Ammon's horn (tissue), 1 donor: ENCODE measurements at regions not wholly inside any gene's neighbourhood (a gene's known extent, or its start where the extent isn't known, plus 50 kb on each side); places are given as distances from the start of the nearest gene placed in this dataset.

Source experiments
- DNase-seq: peaks from one replicate; pipeline ENCODE4 v3.0.0-alpha.2; 2016; ENCODE audit warnings: low spot score

DNA sequence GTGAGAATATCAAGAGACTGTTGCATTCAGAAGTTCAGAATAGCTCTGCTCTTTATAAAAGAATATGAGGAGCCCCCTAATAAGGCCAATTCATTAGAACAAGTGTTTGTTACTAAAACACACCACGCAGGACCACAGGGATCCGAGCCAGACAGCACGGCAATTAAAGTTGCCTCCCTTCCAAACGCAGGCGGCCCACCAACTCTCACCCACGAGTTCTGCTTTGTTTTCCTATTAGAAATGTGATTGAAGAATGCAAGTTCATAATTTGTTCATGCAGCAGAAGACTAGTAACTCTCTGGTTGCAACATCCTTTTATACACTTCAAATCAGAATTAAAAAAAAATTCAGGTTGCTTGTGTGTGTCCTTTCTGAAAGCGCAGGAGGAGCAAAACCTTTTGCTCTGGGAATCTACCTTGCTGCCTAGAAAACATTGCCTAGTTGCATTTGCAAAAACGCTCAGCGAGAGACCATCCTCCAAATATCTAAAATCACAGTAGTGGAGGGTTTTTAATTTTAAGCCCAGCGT lies 1044.1 kb upstream of the NR2F2 start:
- no peak for DNase-seq

- no peak for DNase-seq
Observed at GRCh38 chr15:95287720-95288103, 1042.8 kb upstream of the NR2F2 start.

GRCh38 chr15:95288626-95289025 lies 1041.9 kb upstream of the NR2F2 start:
- no peak for DNase-seq

GRCh38 chr15:95290176-95290974 lies 1040.1 kb upstream of the NR2F2 start:
- no peak for DNase-seq

- peak; percentile 35 for DNase-seq
Observed at GRCh38 chr15:95291898-95292472, 1038.5 kb upstream of the NR2F2 start.

DNA sequence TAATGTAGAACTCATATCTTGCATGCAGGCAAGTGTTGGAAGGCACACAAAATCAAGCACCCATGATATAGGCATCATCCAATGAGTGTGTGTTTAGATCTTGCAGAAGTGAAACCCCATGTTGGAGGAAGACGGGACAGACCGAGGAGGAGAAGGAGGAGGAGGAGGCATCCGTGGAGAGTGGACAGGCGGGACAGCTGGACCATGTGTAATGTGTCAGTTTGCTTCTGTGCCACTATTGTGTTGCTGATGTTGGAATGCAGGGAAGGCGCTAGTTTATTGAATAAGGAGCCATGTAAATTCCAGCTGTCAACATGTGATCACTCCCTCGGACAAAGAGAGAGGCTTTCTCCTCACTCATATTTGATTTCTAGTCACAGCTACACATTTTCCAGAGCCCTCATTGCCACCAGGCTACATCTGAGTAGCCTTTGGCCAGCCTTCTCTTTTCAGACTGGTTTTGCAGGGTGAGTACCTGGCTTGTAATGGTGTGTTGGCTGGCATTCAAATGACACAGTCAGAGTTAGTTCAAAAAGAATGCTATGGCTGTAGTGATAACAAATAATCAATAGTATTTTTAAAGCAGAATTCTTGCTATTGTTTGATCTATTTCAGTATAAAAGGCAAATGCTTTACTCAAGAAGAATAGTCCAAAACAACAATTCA lies 1037.6 kb upstream of the NR2F2 start:
- peak; percentile 21 for DNase-seq

DNA sequence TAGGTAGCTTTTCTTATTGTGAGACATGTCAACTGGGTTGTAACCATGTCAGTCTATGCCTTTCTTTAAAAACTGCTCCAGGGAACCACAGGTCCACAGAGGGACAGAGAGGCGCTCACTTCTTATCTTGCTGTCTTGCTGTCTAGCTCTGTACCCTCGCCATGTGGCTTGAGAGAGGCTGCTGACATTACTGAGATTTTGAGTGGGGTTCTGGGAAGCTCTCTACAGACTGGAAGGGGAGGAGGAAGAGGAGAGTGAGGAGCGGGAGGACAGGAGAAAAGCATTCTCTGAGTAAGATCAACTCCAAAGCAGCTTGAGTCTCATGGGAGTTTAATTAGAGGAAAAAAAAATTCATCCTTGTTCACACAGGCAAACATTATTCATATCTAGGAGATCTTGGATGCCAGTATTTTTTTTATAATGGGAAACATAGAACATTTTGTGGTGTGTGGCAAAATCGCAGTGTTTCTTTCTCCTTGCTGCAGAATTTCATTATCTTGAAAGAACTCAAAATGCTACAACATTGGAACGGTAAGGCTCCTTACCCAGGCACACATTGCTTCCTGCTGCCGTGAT lies 1037.0 kb upstream of the NR2F2 start:
- DNase-seq: no peak

DNA sequence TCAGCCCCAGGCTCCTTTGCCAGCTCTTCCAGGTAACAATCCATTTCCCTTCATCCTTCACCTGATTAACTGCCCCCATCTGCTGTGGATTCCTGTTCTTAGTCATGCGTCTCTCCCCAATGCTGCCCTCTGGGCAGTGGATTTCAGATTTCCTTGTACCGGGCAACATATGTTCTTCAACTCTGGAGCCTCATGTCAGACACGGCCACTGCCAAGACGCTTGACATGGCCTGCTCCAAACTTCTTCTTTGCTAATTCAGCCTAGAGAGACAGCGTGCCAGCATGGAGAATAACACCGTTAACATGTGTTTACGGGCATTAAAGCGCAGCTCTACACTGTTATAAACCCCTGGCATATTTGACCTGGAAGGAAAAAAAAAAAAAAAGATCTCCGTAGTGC lies 1035.1 kb upstream of the NR2F2 start:
- DNase-seq: no peak

DNA sequence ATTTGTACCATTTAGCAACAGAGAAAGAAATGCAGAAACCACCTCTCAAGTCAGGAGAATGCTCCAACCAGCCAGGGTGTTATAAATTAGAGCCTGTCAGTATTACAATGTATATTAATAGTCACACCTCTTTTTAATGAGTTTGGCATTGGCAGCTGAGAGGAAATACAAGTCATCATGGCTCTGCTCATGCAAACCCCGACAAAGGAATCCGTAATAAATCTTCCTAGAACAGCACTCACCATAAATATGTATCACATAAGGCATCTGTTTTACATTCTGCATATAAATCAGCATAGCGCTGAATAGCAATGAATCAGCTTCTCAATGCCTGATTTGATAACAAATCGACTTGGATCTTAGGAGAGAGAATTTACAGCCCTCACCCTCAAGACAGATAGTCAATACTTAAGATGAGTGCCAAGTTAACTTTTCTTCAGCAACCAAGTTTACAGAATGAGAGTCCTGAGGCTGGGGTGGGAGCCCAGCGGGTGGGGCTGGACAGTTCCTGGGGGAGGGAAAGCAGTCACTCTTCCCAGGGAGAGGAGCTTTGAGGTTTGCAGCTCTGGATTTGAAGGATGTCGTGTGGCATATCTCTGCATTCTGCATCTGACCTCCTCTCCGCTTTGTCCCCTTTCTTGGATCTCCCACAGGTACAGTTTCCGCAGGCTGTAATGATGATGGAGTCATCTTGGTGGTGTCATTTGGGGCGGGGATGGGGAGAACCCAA lies 1034.4 kb upstream of the NR2F2 start:
- no peak for DNase-seq

DNA sequence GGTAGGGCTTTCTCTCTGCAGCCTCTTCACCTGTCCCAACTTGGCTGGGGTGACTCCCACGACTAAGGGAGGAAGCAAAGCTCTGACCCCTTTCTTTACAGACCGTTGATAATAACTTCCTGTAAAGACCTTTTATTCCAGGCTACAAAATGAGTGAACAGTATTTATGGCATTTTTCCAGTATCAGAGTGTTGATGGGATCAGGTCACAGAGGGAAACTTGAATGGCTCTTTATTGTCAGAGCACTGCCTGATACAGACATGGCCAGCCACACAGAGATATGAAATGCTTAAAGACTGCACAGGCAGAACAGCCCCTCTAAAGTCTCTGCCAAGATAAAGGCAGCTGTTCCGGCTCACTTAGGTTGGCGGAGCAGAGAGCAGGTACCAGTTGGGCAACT lies 1033.9 kb upstream of the NR2F2 start:
- DNase-seq: no peak

GRCh38 chr15:95298729-95299128 lies 1031.8 kb upstream of the NR2F2 start:
- no peak for DNase-seq

GRCh38 chr15:95300958-95301357 lies 1029.5 kb upstream of the NR2F2 start:
- DNase-seq: no peak

DNA sequence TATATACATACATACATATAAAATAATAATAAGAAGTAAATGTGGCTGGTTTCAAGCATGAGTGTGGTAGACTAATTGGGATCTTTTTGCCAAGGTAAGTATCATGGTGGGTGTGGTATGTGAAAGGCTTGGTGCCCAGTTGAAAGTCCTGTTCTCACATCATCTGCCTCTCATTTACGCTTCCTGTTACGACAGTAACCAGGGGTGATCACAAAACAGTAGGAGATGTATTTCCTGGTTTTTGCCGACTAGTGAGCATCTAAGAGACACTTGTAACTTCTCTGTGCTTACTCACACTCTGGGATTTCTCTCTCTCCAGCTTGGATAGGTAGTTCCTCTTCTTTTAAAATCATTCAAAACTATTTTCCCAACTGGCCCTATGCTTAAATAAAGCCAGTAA lies 1028.3 kb upstream of the NR2F2 start:
- no peak for DNase-seq

DNA sequence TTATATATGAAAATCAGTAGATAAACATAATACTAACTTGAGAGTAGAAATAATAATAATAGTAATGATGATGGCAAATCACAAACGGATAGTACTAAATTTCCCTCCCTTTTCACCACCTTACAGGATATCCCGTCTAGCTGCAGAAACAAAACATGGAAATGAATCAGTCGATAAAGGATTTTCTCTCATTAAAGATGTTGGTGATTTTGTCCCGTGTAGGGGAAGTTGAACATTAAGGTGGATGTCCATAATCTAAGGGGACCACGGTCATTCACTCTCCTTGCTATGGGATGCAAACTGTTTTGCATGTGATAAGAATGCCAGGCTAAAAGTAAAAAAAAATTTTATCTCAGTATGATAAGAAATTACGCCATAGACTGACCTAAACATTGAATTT lies 1027.7 kb upstream of the NR2F2 start:
- no peak for DNase-seq

- DNase-seq: no peak
Observed at GRCh38 chr15:95303713-95304112, 1026.8 kb upstream of the NR2F2 start.

GRCh38 chr15:95304151-95304946 lies 1026.2 kb upstream of the NR2F2 start:
- peak; percentile 36 for DNase-seq

DNA sequence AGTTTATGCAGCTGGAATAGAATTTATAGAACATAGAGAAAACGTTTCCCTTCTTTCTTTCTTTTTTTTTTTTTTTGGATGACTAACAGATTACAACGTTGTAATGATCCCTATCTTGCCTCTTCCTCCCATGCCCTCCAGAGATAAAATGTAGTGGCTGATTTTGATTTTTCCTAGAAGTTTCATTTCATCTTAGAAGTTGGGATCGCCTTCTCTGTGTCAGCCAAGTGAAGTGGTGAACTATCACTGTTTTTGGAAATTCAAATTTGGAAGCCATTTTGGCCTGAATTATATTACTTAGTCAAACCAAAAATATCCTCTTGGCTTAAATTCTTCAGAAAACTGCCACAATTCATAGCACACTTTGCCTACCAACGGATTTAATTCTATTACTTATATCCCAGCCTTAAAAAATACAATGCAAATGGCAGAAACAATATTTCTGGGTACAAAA lies 1025.5 kb upstream of the NR2F2 start:
- no peak for DNase-seq

GRCh38 chr15:95307115-95307514 lies 1023.4 kb upstream of the NR2F2 start:
- DNase-seq: no peak

DNA sequence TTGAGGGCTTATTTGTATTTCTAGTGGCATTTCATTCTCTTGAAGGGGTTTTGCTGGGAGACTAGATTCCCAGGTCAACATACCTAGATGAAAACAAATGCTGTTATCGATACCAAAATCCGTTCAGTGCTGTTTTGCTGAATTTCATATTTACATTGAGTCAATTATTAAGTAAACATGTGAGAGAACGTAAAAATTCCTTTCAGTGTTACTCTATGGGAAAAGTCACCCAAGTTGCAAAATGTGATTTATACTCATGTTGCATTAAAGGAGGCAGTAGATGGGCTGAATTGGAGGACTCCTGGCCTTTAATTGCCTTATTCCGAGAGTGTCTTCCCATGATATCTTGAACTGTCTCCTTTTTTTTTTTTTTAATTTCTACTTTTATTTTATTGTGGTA lies 1011.3 kb upstream of the NR2F2 start:
- DNase-seq: no peak

DNA sequence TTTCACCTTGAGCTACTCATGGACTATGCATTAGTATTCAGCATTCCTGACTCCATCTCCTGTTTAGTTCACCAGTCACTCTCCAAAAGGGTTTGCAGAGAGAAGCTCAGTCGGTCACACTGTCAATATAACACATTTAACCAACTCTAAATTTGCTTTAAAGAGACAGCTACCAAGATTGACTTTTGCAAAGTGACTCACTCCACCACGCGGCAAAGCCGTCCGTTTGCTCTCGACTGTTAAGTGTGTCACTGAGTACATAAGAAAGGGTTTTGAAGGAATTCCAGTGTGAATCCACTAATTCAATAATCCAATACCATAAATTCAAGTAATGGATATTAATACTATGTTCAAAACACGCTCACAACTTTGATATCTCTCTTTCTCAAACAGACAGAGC lies 1006.7 kb upstream of the NR2F2 start:
- DNase-seq: no peak

GRCh38 chr15:95324656-95325055 lies 1005.8 kb upstream of the NR2F2 start:
- no peak for DNase-seq
